GM21526 (cell line): ENCODE measurements at regions not wholly inside any gene's neighbourhood (a gene's known extent, or its start where the extent isn't known, plus 50 kb on each side); places are given as distances from the start of the nearest gene placed in this dataset.
"Not testable (repeated sequence)": the region's sequence is repeated elsewhere in the genome, so short reads cannot be mapped to it uniquely, and the experiment has no call there.

Experiments used
- ATAC-seq: cut with Tn5 transposase; IDR thresholded peaks from one replicate; pipeline ENCODE4 v1.9.1; 2021; ENCODE audit warnings: moderate library complexity; ENCODE audit not compliant: unreplicated experiment, low FRiP score

DNA sequence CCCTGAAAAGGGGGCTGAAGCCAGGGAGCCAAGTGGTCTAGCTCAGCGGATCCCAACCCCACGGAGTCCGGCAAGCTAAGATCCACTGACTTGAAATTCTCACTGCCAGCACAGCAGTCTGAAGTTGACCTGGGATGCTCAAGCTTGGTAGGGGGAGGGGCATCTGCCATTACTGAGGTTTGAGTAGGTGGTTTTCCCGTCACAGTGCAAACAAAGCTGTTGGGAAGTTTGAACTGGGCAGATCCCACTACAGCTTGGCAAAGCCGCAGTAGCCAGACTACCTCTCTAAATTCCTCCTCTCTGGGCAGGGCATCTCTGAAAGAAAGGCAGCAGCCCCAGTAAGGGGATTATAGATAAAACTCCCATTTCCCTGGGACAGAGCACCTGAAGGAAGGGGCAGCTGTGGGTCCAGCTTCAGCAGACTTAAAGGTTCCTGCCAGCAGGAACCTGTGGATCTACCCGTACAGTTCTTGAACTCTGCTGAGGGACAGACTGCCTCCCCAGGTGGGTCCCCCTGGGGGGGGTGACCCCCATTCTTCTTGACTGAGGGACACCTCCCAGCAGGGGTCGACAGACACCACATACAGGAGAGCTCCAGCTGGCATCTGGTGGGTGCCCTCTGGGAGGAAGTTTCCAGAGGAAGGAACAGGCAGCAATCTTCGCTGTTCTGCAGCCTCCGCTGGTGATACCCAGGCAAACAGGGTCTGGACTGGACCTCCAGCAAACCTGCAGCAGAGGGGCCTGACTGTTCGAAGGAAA lies 156.4 kb upstream of the ETV3 start:
- not testable (repeated sequence) for ATAC-seq

DNA sequence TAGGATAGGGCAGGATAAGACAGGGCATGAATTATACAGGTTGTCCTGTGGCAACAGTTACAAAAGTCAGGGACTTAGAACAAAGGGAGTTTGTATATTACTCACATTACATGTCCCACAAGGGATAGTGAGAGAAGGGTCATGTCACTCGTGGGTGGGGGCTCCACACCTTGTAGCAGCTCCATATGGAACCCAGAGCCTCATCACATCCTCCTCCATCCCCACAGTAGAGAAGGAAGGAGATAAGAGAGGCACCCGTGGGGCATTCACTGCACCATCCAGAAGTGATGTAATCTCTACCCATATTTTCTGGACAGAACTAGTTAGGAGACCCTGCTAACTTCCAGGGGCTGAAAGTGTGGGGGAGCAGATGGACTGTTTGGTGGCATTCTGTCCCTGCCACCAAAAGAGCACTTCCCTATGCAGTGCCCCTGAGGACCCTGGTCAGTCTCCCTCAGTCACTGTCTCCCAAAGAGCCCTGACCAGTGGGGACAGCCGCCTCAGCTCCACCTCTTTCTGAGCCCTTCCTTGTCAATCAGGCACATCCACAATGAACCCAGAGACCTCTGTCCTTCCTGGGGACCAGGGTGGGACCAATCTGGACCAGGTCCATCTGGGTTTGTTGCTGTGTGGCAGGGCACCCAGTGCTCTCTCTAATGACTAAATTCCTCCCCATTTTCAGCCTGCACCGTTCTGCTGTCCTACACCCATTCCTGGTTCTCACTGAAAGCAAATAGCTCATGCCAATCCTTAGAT lies 154.8 kb upstream of the ETV3 start:
- no peak for ATAC-seq

DNA sequence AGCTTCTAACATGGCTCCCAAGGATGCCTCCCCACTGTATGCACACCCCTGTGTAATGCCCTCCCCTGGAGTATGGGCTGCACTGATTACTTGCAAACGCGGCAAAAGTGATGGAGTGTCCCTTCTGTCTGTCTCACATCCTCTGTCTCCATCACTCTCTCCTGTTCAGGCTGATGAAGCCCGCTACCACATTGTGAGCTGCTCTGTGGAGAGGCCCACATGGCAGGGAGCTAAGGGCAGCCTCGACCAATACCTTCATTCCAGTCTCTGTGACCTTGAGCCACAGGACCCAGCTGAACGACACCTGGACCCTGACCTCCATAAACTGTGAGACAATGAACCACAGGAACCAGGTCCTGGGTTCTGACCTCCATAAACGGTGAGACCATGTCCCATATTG lies 154.1 kb upstream of the ETV3 start:
- no peak for ATAC-seq

DNA sequence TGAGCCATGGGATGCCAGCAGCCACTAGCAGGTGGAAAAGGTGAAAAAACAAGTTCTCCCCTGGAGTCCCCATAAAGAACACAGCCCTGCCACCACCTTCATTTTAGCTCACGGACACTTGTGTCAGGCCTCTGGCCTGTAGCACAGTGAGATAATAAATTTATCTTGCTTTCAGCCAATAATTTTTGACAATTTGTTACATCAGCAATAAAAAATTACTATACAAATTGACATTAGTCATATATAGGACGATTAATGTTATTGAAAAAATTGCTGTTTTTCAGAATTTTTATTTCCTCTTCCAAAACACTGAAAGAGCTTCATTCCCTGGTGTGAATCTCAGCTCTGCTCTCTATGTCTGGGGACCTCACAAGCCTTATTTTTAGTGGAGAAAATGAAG lies 152.9 kb upstream of the ETV3 start:
- no peak for ATAC-seq

DNA sequence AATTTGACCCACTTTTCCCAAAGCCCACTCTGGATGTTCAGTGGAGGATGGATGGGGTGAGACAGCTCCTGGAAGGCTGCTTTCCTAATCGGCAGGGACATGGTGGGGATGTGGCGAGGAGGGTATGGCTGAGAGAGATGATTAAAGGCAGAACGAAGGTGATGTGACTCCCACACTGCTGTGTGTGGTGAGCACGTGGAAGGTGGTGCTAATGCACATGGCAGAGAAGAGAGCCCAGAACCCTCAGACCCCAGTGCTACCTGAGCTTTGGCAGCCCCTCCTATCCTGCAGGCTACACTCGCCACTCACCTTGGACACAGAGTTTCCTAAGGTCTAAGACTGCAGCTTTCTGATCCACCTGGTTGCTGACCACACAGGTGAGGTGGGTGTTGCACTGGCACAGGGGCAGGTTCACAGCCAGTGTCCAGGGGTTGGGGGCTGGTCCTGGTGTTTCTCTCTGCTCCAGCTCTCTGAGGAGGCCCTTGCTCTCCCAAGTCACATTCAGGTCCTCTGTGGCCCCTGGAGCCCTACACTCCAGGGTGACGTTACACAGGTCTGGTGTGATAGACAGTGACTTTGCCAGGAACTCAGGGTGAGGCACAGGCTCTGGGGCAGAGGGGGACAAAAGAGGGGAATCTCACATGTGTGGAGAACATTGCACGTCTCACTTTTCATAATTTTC lies 151.4 kb upstream of the ETV3 start:
- no peak for ATAC-seq

DNA sequence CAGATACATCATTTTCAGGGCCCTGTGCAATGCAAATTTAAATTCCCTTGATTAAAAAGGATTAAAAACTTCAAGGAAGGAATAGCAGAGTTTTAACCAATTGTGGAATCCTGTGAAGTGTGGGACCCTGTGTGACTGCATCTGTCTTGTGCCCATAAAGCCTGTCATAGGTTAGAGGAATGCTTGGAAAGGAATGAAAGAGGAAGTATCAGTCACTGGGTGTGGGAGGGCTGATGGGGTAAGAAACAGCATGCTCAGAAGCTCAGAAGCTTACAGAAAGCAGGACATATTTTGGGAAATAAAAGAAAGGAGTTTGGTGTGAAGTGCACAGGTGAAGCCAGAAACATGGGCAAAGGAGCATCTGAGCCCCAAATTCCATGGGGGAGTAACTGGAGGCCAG lies 150.8 kb upstream of the ETV3 start:
- ATAC-seq: no peak

DNA sequence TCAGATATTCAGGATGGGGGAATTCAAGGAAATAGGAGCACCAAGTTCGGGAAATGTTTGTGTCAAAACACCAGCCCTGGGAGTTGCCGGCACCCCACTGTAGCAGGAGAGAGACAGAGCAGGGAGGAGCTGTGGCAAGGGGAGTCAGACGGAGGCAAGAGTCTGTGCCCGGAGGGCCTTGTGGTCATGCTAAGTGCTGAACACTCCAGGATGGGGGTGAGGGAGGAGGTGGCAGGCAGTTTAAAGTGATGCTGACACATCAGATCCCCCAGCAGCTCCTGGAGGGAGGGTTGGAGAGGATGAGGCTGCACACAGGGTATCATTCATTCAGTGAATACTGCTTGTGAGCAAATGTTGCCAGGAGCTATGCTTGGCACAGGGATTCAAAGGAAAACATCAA lies 150.3 kb upstream of the ETV3 start:
- ATAC-seq: no peak

DNA sequence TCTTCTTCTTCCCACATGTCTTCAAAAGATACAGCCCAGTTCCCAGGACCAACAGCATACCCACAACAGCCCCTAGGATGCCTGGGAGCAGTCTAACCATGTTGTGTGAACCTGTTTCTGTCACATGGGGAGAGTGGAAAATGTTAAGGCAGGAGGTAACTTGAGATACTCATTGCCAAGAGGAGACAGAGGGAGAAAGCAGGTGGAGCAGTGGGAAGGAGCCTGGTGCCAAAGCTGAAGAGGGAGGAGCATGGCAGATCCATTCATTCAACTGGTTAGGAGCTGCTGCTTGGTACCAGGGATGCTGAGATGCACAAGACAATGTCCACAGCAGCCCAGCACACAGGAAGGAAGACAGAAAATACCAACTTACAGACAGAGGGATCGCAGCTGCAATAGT lies 149.8 kb upstream of the ETV3 start:
- no peak for ATAC-seq

DNA sequence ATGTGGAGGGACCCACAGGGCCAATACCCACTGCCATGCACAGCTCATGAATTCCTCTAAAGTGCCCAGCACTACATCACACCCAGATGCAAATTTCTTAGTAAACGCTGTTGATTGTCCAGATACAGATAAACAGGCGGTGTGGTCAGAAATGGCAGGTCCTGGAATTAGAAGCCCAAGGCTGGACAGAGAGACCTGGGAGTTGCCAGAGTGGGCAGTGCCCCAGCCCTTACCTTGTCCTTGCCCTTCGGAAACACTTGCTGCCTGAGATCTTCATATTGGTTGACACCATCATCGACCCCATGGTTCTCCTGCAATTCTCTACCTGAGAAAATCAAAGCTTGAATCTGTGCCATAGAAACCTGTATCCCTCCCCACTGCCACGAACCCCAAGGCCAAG lies 149.3 kb upstream of the ETV3 start:
- no peak for ATAC-seq

DNA sequence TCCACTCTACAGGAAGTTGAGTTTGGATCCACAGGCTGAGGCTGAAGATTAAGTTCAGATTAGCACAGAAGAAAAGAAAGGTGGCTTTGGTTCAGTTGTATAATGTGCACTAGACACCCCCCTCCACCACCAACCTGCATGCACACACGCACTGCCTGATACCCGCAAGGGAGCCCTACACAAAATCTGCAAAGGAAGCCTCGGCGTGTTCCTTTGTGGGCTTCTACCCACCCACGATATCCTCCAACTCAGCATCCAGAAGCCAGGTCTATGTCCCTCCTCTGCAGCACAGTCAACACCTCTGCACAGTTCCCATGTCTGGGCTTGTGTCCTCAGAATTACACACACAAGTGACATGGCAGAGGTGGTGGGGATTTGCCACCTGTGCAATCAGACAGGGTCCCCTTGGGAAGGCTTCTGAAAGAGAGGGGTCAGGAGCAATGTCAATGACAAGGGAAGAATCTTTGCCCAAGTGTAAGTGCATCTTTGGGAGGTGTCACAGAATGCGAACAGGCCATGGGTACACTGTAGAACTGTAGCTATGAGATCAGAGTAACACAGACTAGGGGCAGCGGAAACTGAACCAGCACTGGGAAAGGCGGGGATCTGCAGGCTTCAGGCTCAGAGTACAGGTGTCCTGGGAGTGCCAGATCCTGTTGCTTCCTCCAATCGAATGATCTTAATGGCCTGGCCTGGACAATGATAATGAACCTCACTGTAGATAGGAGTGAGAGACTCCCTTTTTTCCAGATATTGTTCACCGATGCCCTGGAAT lies 148.6 kb upstream of the ETV3 start:
- no peak for ATAC-seq

DNA sequence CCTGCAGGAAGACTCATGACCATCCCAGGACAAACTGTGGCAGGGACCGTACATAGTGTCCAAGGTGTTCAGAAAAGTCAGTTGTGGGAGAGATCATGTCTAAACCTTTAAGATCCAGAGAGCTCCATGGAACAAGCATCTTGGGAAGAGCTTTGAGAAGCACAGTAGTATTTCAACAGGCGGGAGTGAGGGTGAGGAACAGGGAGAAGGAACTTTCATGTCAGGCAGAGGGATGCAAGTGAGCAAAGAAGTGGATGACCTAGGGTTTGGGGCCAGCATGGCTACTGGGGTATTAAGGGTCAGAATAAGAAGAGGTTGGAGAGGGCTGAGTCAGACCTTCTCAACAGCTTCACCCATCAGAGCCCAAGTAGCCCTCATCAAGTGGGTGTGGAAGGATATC lies 147.9 kb upstream of the ETV3 start:
- ATAC-seq: no peak

DNA sequence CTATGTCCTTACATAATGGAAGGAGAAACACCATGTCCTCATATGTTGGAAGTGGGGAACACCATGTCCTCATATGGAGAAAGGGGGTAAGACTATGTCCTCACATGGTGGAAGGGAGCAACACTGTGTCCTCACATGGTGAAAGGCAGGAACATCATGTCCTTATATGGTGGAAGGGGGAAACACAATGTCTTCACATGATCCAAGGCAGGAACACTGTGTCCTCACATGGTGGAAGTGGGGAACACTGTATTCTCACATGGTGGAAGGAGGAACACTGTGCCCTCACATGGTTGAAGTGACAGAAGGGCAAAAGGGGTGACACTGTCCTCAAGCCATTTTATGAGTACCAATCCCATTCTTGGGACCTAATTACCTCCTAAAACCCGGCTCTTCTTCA lies 146.3 kb upstream of the ETV3 start:
- ATAC-seq: no peak

DNA sequence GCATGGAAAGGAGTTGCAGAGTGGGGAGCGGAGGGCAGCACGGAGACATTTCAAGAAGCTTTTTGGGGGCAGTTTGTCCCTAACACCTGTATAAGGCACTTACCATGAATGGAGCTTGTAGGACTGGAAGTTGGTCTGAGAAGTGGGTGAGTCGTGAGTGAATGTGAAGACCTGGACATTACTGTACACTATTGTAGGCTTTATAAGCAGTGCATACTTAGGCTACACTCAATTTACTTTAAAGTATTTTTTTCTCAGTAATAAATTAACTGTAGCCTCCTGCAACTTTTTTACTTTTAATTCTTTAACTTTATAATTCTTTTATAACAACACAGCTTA lies 141.6 kb upstream of the ETV3 start:
- ATAC-seq: no peak

DNA sequence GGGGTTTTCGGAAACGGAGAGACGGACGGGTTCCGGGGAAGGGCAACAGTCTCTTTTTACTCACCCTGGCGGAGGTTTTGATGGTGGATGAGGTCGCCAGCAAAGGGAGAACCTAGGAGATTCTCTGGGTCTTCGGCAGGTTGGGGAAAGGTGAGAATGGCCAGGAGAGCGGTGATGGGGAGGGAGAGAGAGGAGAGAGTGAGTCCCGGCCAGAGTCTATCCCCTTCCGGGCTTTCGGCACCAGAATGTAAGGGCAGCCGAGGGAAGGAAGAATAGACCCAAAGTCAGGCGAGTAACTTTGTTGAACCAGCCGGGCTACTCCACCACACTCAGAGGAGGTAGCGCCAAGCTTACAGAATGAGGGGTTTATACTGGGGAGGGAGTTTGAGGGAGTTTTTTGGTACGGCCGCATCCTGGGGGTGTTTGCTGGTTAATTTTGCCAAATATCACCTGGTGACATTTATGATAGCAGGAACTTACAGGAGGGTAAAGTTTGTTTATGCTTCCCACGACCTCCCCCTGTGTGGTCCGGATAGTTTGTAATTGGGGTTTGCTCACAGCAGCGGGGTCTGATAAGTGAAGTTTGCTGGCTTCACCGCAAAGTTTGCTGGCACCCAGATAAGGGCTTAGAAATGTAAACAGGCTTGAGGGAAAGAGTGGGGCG lies 141.1 kb upstream of the ETV3 start:
- ATAC-seq: no peak

DNA sequence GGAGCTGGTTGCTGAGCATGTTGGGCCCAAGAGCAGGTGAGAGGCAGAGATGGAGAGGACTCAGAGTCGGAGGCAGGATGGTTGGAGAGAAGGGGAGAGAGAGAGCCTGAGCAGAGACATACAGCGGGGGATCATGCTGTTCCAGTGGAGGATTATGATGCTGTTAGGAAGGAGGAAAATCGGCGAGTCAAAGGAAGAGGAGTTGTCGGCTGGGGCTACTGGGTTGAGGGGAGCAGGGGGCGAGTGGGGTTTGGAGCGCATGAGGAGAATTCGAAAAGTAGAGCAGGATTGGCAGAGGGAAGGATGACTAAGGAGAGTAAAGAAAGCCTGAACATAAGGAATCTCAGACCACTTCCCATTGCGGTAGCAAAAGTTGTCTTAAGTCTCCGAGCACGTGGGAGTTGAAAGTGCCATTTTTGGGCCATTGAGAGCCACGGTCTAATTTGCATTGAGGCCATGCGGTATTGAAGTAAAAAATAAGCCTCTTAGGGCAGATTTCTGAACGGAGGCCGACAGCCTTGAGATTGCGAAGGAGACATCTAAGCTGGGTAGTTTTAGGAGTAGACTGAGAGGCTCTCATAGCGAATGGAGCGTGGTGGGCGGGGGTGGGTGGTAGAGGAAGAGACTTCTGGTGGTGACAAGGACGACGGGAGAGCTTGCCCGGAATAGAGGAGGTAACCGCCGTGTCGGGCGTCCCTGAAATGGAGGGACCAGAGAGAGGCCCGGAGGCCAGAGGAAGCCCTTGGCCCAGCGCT lies 140.4 kb upstream of the ETV3 start:
- no peak for ATAC-seq

DNA sequence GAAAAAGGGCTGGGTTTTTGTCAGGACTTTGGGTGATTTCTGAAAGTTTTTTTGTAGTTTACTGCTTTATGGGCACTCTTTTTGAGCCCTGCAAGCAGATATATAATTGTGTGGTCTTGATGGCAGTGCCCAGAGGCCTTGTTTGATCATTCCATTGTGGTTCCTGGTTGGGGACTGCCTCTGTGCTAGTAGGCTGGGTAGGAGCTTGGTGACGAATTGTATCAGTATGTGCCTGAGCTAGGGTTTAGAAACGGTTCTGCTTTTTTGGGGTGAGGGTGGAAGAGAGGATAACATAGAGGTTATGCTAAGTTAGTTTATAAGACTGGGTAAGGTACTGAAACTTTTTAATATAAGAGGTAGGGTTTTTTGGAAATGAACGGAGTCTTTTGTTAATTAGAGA lies 139.7 kb upstream of the ETV3 start:
- ATAC-seq: no peak

DNA sequence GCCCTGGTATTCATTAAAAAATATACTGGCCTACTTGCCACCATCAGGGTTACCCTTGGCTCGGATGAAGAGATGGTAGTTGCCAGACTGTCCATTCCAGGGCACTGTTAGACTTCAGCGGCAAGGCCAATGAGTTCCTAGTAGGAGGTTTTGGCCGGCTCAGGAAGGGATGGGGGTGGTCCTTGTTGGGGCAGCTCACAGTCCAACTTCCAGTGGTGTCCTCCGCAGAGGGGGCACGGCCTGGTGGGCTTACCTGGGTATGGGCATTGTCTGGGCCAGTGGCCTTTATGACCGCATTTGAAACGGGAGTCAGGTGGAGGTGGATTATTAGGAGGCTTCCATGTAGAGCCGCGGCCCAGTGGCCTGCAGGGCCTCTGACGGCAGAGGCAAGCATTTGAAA lies 139.1 kb upstream of the ETV3 start:
- no peak for ATAC-seq

DNA sequence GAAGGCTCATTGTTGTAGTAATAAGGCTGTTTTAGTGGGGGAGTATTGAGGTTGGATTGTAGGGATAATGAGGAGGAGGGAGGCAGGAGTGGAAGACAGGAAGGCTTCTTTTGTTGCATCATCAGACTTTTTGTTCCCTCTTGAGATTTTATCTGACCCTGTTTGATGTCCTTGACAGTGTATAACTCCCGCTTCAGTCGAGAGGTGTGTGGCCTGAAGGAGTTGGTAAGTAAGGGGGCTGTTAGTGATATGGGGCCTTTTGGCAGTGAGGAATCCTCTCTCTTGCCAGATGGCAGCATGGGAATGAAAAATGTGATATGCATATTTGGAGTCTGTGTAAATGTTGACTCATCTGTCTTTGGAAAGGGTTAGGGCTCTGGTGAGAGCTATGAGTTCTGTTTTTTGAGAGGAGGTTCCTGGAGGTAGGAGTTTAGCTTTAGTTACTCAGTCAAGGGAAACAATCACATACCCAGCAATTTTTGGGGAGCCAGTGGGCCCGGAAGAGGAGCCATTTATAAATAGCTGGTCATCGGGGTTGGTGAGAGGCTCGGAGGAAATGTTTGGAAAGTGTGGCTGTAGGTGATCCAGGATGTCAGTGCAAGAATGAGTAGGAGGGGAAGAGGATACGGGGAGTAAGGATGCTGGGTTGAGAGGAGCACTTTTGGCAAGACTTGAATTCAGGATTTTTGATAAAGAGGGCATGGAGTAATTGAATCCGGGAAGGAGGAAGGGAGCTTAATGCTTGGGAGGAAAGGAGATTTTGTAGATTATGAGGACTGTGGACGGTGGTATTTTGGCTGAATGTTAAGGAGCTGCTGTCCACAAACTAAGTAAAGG lies 136.7 kb upstream of the ETV3 start:
- ATAC-seq: no peak
